T-helper 1 cell (primary cell): ENCODE measurements at regions not wholly inside any gene's neighbourhood (a gene's known extent, or its start where the extent isn't known, plus 50 kb on each side); places are given as distances from the start of the nearest gene placed in this dataset.

Experiments used
- DNase-seq, 5 donors: peaks; one replicate each; pipeline ENCODE4 v3.0.0-alpha.2; 2012 to 2020

DNA sequence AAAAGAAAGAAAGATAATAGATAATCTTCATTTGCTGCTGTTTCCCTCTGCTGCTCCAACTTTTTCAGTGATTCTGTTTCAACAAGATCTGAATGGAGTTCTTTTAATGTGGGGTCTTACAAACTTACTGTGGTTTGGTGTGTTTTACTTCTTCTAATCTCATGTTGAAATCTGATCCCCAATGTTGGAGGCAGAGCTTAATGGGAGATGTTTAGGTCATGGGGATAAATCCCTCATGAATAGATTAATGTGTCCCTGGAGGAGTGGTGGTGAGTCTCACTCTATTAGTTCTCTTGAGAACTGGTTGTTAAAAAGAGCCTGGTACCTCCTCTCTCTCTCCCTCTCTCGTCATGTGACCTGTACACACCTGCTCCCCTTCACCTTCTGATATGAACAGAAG is 442.4 kb downstream of the EPHA4 start:
- DNase-seq: no peak

DNA sequence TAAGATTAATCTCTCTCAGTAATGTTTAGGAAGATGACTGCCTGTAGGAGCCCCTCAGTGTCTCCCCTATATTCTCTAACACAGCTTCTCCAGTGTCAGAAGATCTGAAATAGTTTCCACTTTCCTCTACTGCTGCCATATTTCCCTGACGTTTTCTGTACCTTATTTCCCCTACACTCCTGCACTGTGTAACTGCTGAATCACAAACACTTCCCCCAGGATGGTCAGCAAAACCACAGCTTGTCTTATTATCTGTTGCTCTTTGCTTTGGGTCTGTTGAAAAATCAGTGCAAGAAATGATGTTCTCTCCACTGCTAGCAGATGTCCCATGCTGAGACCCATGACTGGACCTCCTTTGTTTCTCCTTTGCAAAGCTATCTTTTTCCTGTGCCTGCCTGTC is 441.7 kb downstream of the EPHA4 start:
- DNase-seq: no peak

DNA sequence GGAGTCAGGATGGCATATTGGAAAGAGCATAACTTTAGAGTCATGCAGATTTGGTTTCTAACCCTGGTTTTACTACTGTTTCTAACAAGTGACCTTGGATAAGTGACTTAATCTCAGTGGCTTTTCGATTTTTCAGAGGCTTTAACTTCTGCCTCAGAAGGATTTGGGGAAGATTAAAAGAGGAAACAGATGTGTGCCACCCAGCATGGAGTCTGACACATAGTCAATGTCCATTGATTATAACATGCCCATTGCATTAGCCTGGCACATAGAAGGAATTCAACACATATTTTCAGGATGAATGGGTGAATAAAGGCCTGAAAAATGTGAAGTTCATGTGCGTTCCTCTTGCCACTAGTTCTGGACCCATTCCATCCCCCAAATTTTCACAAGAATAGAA is 438.2 kb downstream of the EPHA4 start:
- DNase-seq: no peak

DNA sequence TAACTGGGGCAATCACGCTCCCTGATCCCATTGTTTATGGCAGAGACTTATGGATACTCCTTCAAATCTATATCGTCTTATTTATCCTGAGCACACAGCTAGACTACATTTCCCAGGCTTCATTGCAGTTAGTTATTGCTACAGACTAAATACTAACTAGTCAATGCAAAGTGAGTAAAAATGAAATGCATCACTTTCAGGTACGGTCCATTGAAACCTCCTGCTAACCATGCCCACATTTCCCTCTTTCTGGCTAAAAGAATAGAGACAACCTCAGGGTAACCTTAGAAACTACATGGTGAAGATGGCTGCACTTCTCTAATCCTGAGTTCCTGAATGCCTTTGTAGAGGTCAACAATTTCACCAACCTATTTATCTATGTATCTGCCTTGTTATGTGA is 437.4 kb downstream of the EPHA4 start:
- DNase-seq: no peak

DNA sequence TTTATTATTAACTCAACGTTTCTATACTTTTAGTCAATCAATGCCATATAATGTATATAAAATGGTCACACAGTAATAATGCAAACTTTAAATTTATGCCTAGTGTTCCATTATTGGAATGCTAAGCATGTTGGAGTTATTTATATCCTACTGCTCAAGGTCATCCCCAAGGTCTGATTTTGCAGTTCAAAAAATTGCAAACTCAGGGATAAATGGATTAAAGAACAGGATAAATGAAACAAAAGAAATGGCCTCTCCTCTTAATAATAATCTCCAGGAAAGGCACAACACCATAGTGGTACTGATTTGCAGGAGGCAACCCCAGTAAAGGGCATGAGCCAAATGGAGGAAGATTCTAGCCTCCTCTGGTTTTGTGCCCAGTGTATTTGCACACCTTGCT is 436.4 kb downstream of the EPHA4 start:
- no peak for DNase-seq

DNA sequence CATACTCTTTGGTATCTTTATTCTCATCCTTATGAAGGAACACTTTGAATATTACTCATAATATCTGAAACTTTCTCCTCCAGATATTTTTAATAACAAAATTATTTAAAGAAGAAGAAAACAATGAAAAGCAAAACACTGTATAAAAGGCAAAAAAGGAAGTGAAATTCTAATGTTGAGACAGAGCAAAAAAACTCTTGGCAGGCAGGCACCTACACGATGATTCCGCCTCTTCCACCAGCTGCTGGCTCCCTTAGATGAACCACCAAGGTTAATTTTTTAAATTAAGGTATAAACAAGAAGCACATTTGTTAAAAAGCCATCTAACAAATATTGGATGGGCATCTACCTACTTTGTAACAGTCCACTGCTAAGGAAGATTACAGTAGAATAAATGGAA is 434.7 kb downstream of the EPHA4 start:
- no peak for DNase-seq

DNA sequence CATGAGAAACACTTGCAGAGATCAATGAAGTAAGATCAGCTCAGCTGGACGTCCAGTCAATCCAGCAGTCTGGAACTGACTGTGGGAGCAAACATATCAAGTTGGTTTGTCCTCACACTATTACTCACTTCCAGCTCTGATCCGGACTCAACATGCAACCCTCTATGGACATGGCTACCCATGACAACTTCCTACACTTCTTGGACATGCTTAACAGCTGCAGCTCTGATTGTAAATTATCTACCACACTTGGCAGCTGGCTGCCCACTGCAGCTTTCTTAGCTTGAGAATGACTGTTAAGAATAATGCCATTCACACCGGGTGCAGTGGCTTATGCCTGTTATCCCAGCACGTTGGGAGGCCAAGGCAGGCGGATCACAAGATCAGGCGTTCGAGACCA is 429.8 kb downstream of the EPHA4 start:
- no peak for DNase-seq

DNA sequence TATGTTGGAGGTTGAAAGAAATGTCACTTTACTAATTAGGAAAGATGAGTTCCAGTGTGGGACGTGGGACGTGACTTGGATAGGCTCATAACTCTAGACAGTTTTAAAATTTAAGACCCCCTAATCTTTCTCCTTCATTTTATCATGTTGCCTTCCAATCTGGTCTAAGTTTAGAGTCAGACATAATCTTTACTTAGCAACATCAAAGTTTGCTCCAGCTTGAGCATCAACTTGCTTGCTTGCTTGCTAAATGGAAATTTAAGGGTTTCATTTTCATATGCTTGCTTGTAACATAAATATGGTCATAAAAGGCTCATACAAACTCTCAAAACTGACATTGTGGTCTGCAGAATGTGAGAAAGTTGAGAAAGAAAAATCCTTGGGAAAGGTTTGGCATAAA is 428.9 kb downstream of the EPHA4 start:
- DNase-seq: no peak

DNA sequence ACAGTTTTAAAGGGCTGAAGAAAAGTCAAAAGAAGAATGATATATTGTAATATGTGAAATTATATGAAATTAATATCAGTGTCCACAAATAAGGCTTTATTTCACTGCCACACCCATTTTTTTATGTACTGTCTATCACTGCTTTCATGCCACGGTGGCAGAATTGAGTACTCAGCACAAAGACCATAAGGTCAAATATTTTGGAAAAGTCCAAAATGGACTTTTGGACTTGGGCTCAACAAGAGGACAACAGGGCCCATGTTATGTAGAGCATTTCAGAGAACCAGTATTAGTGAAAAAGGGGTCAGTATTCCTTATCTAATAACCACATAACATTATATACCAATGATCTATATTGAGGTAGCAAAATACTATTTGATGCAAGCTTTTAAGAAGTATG is 427.2 kb downstream of the EPHA4 start:
- DNase-seq: no peak

DNA sequence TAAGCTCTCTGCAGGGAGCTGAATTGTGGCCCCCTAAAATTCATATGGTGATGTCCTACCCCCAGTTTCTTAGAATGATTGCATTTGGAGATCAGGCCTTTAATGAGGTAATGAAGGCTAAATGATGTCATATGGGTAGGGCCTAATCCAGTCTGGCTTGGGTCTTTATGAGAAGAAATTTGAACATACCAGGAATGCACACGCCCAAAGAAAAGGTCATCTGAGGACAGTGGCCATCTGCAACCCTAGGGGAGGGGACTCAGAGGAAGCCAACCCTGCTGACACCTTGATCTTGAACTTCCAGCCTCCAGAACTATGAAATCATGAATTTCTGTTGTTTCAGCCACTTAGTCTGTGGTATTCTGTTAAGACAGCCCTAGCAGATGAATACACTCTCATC is 426.7 kb downstream of the EPHA4 start:
- DNase-seq: no peak

DNA sequence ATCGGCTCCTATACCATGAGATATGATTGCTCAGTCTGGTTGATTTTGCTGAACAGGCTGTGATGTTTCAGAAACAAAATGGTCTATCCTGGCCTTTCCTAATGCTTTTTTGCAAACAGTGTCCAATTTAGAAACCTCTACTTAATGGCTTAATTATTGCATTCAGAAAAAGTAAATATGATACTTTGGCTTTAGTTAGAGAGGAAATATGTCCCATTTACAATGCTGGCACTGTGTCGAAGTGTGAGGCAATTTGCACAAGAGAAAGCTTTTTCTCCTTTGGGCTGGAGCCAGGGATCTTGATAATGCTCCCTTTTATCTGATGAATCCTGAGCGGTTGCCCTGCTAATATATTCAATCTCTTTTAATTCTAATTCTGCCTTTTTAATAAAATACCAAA is 418.9 kb downstream of the EPHA4 start:
- no peak for DNase-seq

DNA sequence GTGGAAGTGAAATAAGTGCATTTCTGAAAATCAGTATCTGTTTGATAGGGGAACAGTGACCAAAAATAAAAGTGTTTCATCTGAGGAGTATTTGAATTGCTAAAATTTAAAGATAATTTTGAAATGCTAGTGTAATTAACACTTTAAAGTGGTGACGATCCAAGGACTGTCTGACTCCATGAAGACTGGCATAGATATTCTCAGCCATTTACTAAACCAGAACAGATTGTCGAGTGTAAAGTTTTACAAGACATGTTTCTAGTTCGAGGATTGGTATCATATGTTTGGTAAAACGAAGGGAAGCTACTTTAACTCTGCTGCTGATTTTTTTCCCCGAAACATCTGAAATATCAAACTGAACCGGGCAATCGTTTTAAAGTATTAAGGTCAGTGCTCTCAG is 417.9 kb downstream of the EPHA4 start:
- DNase-seq: no peak

DNA sequence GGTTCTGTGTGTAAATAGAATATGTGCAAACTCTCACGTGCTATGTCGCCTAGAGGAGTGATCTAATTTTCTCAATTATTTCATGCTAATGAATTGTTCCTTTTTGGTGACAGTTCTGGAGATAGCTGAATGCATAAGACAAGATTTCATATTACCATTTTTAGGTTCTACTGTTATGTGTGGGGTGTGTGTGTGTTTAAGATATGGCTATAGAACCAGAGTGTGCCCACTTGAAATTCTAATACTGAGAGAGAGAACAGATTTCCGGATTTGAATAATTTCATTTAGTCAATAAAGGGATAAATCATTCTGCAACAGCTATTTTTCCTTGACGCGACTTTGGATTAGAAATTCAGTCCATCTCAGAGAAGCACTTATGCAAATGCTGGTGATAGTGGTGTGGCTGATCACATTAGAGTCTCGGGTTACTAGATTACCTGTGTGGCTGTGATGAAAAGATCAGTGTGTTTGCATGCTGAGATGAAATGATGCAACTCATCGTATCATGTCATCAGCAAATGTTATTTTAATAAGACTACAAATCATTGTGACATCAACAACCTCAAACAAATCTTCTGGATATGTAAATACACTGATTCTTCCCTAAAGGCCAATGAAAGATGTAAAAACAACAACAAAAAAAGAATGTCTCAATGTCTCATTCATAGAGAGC is 415.9 kb downstream of the EPHA4 start:
- no peak for DNase-seq

DNA sequence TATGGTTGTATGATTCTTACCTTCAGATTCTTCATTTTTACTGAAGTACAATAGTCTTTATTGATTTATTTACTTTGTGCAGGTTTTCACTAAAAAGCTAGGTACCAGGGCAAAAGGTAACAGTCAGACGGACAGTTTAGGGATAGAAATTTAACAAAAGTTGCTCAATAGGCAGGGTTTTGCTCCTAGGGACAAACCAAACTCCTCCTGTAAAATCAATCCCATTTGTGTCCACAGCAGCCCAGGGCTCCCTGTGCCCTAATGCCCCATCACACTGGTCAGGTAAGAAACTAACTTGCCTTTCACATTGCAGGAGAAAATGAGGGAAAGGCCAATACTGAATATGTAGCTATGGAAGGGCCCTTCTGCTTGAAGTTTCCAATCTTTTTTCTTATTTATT is 410.9 kb downstream of the EPHA4 start:
- DNase-seq: no peak

DNA sequence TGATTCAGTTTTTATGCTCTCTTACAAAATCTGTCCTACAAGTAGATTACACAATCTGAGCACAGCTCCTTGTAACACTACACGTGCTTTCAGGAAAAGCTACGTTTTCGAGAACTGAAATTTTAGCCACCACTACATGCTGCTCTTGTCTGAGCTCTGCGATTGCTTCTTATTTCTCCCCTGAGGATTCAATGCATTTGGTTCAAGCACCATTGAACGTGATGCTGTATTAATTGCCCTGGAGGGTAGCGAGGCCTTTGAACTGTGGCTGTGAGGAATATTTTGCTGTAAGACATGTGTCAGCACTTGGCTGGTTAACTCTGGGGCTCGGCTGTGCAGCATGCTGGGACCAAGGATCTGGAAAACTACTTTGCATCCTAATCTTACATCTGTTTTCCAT is 405.8 kb downstream of the EPHA4 start:
- no peak for DNase-seq

DNA sequence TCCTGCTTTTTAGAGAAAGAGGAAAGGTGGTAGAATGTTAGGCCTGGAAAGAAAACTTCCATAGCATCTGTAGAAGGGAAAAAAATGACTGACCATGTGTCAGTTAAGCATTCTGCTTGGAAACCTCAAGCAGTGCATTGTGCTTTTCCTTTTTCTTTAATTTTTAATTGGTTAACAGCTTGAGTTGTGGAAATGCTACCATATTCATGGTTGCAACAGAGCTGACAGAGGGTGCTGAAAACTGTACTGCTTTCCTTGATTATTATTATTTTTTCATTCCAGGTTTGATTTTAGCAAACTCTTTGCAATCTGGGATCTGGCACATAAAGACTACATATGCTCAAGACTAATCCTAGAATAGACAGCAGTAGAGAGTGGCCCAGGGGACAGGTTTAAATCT is 404.5 kb downstream of the EPHA4 start:
- DNase-seq: no peak

DNA sequence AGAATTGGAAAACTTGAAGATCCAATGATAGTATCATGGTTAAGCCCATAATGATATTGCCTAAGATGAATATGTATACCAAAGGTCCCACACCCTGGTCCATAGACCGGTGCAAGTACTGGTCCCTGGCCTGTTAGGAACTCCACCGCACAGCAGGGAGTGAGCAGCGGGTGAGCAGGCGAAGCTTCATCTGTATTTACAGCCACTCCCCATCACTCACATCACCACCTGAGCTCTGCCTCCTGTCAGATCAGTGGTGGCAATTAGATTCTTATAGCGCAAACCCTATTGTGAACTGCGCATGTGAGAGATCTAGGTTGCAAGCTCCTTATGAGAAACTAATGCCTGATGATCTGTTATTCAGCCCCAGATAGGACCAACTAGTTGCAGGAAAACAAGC is 402.4 kb downstream of the EPHA4 start:
- no peak for DNase-seq

DNA sequence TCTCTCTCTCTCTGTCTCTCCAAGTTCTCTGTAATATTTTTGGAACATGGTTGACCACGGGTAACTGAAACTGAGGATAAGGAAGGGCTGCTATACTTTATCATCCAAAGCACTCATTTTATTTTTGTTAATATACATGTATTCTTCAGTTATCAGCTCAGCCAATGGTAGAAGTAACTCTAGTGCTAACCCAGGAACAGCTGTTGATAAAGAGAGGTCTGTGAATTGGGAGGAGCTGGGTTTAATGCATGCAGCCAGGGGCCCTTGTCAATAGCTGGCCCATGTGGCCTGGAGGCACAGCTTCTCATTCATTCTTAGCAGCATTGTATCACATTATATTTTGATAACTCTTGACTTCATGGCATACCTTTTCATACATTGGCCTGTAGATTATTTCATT is 401.6 kb downstream of the EPHA4 start:
- DNase-seq: no peak

DNA sequence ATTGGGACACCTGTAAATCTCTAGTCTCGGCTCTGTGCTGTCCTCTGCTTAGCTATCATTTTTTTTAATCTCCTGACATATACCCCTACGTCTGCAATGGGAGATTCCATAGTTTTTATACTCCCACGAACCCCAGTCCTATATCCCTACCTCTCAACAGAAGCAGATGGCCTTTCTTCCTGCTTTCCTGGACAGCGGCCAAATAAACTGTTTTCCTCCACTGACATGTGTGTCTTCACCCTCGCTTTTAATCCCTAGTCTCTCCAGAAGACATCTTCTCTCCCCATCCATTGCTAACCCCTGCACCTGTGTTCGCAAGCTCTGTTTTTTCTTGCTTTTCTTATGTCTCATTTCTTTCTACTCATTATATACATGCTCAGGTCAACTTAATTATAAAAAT is 395.4 kb downstream of the EPHA4 start:
- no peak for DNase-seq

DNA sequence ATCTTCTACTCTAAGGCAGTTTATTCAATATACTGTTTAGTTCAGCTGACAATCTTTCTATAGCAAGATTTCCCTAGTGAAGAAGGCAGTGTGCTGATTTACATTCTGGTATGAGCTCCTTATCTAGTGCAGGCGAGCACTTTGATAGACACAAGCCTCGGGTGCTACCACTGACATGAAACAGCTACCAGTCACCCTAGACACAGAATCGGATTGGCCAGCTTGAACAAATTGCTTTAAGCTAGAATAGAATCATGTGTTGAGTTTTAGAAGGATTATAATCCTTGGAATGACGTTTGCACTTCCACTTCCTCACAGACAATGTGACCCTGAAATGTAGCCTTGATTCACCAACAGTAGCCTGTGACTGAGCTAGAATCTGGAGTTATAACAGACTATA is 394.0 kb downstream of the EPHA4 start:
- DNase-seq: no peak

DNA sequence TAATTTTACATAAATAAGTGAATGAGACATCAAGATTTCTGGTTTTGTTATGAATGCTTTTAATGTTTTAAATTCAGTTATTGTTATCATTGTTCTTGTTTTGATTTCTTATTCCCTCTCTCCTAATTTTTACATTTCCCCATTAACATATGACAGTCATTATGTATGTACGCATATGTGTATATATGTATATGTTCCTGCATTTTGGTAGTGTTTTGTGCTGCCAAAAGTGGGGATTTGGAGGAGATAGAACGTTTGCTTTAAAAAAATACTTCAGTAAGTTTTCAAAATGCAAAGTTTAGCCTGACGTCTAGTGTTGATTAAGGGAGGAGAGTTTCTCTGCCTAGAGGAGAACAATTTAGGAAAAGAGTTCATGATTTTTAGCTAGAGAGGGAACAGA is 385.2 kb downstream of the EPHA4 start:
- no peak for DNase-seq

DNA sequence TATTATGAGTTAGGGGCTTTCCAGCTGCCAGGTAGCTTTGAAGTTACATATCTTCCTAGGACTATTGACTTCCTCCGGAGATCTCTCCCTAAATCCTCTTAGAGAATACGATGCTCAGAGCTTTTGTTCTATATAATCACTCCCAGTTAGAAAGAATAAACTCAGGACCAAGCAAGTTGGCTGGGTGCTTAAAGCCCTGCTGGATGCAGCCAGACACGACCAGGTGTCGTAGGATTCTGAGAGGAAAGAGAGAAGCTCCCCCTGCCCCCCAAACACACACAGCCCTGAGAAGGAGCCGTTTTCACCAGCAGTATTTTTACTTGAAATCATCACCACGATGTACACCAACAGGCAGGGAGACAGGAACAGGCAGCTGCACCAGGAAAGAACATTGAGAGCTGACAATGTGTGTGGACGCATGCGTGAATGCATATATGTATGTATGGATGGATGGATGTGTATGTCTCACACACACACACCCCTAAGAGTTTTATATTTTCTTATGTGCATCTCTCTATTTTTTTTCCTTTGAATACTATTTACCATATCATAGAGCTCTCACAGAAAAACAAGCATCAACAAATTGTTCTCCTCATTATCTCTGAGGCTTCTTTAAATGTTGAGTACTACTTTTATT is 382.6 kb downstream of the EPHA4 start:
- no peak for DNase-seq

DNA sequence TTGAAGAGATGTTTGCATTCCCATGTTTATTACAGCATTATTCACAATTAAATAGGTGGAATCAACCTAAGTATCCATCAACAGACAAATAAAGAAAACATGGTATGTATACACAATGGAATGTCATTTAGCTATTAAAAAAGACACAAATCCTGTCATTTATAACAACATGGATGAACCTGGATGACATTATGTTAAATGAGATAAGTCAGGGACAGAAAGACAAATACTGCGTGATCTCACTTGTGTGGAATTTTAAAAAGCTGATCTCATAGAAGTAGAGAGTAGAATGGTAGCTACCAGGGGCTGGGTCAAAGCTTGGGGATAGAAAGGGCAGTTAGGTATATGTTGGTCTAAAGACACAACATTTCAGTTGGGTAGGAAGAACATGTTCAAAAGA is 376.3 kb downstream of the EPHA4 start:
- DNase-seq: no peak

DNA sequence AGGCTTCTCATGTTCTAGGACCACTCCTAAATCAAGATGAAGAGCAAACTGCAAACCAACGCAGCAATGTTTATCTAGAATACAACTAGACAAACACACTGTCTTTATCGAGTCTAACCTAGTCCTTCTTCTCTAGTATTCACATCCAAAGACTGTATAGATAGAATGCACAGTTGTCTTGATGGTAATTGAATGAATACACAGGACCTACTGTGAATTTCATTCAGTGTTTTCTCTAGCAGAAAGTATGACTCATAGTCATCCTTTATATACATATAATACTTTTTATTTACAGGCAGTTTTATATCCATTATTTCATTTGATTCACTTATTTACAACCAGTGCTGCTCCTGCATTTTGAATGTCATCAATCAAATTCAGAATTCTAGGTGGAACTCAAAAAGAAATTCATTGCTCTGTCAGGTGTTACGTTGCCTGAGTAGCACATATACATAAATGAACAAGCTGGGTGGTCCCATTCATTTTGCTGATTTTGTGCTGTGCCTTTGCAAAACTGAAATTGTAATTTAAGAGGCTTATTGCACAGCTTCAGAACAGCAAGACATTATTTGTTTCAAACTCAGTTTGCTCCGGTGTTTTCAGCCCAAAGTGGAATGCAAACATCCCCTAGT is 374.8 kb downstream of the EPHA4 start:
- no peak for DNase-seq

DNA sequence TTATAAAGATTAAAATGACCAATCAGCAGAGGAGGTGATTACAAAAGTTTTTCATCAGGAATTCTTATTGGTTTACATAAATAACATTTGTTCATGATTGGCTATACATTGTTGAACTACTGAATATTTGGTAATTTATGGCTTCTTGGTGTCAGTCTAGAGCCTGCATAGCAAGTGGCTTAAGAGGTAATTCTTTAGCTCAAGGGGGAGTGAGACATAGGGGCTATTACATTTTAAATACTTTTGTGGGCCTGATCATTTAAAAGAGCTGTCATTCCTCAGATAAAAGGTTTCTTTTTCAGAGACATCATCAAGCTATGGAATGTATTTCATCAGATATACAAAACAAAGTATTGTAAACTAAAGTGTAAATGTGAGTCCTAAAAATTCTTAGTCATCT is 373.8 kb downstream of the EPHA4 start:
- no peak for DNase-seq
